CD14-positive monocyte (primary cell): ENCODE measurements at regions not wholly inside any gene's neighbourhood (a gene's known extent, or its start where the extent isn't known, plus 50 kb on each side); places are given as distances from the start of the nearest gene placed in this dataset.

Source experiments
- DNase-seq, 3 donors: peaks; one replicate each; pipeline ENCODE4 v3.0.0-alpha.2; 2011 to 2022
- H2AFZ ChIP-seq: 2 replicates; pipeline ENCODE4 v1.6.0; 2012; ENCODE audit warnings: mild to moderate bottlenecking, low read depth, low read length, inconsistent platforms; ENCODE audit not compliant: insufficient read depth, poor library complexity, severe bottlenecking
- H3K27ac ChIP-seq, 2 donors: 1 replicate in 1 of 2; 2 replicates in 1 of 2; pipeline ENCODE4 v1.5.1; 2012 to 2013; ENCODE audit warnings: low read length in 2 of 2, control low read depth in 1 of 2, inconsistent platforms in 1 of 2, low read depth in 1 of 2, mild to moderate bottlenecking in 1 of 2
- H3K27me3 ChIP-seq, 2 donors: one replicate each; pipeline versions ENCODE4 v1.6.0 to v1.6.1; 2011 to 2013; ENCODE audit warnings: low read length in 2 of 2; ENCODE audit not compliant: control insufficient read depth in 2 of 2, insufficient read depth in 2 of 2
- H3K36me3 ChIP-seq, 2 donors: replicated peaks in 1 of 2; 1 replicate in 1 of 2; 2 replicates in 1 of 2; pipeline versions ENCODE4 v1.5.1 to v1.6.1; 2012 to 2013; ENCODE audit warnings: low read length in 2 of 2, control low read depth in 1 of 2, inconsistent platforms in 1 of 2, mild to moderate bottlenecking in 1 of 2; ENCODE audit not compliant: insufficient read depth in 2 of 2, control insufficient read depth in 1 of 2
- H3K4me1 ChIP-seq, 2 donors: 1 replicate in 1 of 2; 2 replicates in 1 of 2; pipeline versions ENCODE4 v1.5.1 to v1.6.1; 2012 to 2013; ENCODE audit warnings: low read length in 2 of 2, control low read depth in 1 of 2, inconsistent platforms in 1 of 2, mild to moderate bottlenecking in 1 of 2, moderate library complexity in 1 of 2; ENCODE audit not compliant: insufficient read depth in 2 of 2, control insufficient read depth in 1 of 2
- H3K4me2 ChIP-seq: replicated peaks from 2 replicates; pipeline ENCODE3; 2012; ENCODE audit warnings: low read length, moderate library complexity, mild to moderate bottlenecking; ENCODE audit not compliant: poor library complexity, severe bottlenecking; ENCODE audit errors: extremely low read depth
- H3K4me3 ChIP-seq, 3 experiments: fragments of 200-600 bp in 1 of 3; sonication (generic) in 1 of 3; replicated peaks in 1 of 3; 1 replicate in 2 of 3; 2 replicates in 1 of 3; pipeline ENCODE4 v1.5.1; 2011 to 2013; ENCODE audit warnings: low read length in 3 of 3, mild to moderate bottlenecking in 3 of 3, control low read depth in 2 of 3, low read depth in 2 of 3, inconsistent platforms in 1 of 3, moderate library complexity in 1 of 3
- H3K79me2 ChIP-seq: 2 replicates; pipeline ENCODE4 v1.6.0; 2012; ENCODE audit warnings: mild to moderate bottlenecking, control low read depth, inconsistent platforms, low read length, moderate library complexity; ENCODE audit not compliant: insufficient read depth
- H3K9ac ChIP-seq: 2 replicates; pipeline ENCODE4 v1.6.0; 2017; ENCODE audit warnings: low read length, mild to moderate bottlenecking; ENCODE audit not compliant: insufficient read depth, poor library complexity, severe bottlenecking
- H3K9me3 ChIP-seq, 2 donors: replicated peaks in 1 of 2; 1 replicate in 1 of 2; 2 replicates in 1 of 2; pipeline versions ENCODE4 v1.5.1 to v1.6.1; 2012 to 2013; ENCODE audit warnings: low read length in 2 of 2, control low read depth in 1 of 2; ENCODE audit not compliant: control insufficient read depth in 1 of 2, insufficient read depth in 1 of 2
- H4K20me1 ChIP-seq: 2 replicates; pipeline ENCODE4 v1.6.0; 2012; ENCODE audit warnings: mild to moderate bottlenecking, low read length, control low read depth, moderate library complexity; ENCODE audit not compliant: insufficient read depth
- H3K27ac Mint-ChIP-seq, 7 donors: one replicate each; pipeline ENCODE4 v1.8.0; 2020; ENCODE audit warnings: mild to moderate bottlenecking in 7 of 7, mixed read lengths in 7 of 7, moderate library complexity in 6 of 7, inconsistent platforms in 2 of 7
- H3K27me3 Mint-ChIP-seq, 3 donors: one replicate each; pipeline ENCODE4 v1.8.0; 2021 to 2022; ENCODE audit warnings: low read depth in 3 of 3, mild to moderate bottlenecking in 3 of 3, mixed read lengths in 3 of 3, moderate library complexity in 3 of 3, inconsistent platforms in 1 of 3
- H3K36me3 Mint-ChIP-seq, 2 donors: one replicate each; pipeline ENCODE4 v1.8.0; 2020; ENCODE audit warnings: mixed read lengths in 2 of 2, inconsistent platforms in 1 of 2, mild to moderate bottlenecking in 1 of 2
- H3K4me1 Mint-ChIP-seq: one replicate; pipeline ENCODE4 v1.8.0; 2020; ENCODE audit warnings: mild to moderate bottlenecking, mixed read lengths
- H3K4me3 Mint-ChIP-seq, 2 donors: one replicate each; pipeline ENCODE4 v1.8.0; 2020; ENCODE audit warnings: mild to moderate bottlenecking in 2 of 2, mixed read lengths in 2 of 2, moderate library complexity in 1 of 2
- H3K9me3 Mint-ChIP-seq, 7 donors: one replicate each; pipeline ENCODE4 v1.8.0; 2020 to 2022; ENCODE audit warnings: mixed read lengths in 7 of 7, mild to moderate bottlenecking in 6 of 7, moderate library complexity in 6 of 7, inconsistent platforms in 2 of 7
- CTCF ChIP-seq: fragments of 200-600 bp; IDR thresholded peaks from one replicate; pipeline ENCODE4 v1.8.0; 2022; ENCODE audit warnings: antibody characterized with exemption, mild to moderate bottlenecking
- WGBS: methylation state at CpG from one replicate; pipeline ENCODE4 v1.1.5; 2013; ENCODE audit warnings: missing lambda C conversion rate; ENCODE audit not compliant: insufficient coverage; 5-methylcytosine and 5-hydroxymethylcytosine counted together
- intact Hi-C, 2 donors: fragments of 100-400 bp; cut with micrococcal nuclease; formaldehyde crosslinking; loops; one replicate each; pipeline versions ENCODE4 v1.15.0 to v1.15.1; 2023

GRCh38 chr10:54904833-54905232 is 103.8 kb upstream of the PCDH15 start:
- H3K9me3 ChIP-seq = peaks cover 0 to 11% of the 10 kb centered on the region in 2 donors
- H3K4me3 ChIP-seq = no peak overlapping the region
- intact Hi-C loops = no loop called here
- H4K20me1 ChIP-seq = no peaks in the 10 kb centered on the region
- H3K36me3 ChIP-seq = no peaks in the 10 kb centered on the region
- no peak overlapping the region for H3K4me2 ChIP-seq
- TF ChIP-seq CTCF = no peak
- Mint-ChIP-seq H3K27me3 (no peaks in the 10 kb centered on the region), H3K9me3 (peaks cover 0 to 3% (median 0%) of the 10 kb centered on the region in 7 donors), H3K4me1 (no peaks in the 10 kb centered on the region), H3K4me3 (no peak overlapping the region), H3K27ac (no peak overlapping the region), H3K36me3 (no peaks in the 10 kb centered on the region)
- no CpG with 5 or more reads among the region's 1 CpG for WGBS
- no peaks in the 10 kb centered on the region for H3K27me3 ChIP-seq
- DNase-seq = no peak
- no peak overlapping the region for H3K9ac ChIP-seq
- H3K27ac ChIP-seq = no peak overlapping the region
- H3K79me2 ChIP-seq = no peaks in the 10 kb centered on the region
- no peak overlapping the region for H2AFZ ChIP-seq
- no peaks in the 10 kb centered on the region for H3K4me1 ChIP-seq

GRCh38 chr10:54903745-54904144 is 102.7 kb upstream of the PCDH15 start:
- no peak overlapping the region for H3K4me2 ChIP-seq
- intact Hi-C loops = no loop called here
- H3K9ac ChIP-seq = no peak overlapping the region
- Mint-ChIP-seq H3K27me3 (no peaks in the 10 kb centered on the region), H3K4me3 (no peak overlapping the region), H3K4me1 (no peaks in the 10 kb centered on the region), H3K27ac (no peak overlapping the region), H3K36me3 (no peaks in the 10 kb centered on the region), H3K9me3 (no peaks in the 10 kb centered on the region)
- H4K20me1 ChIP-seq = no peaks in the 10 kb centered on the region
- H3K9me3 ChIP-seq = peaks cover 0 to 1% of the 10 kb centered on the region in 2 donors
- TF ChIP-seq CTCF = no peak
- no CpG with 5 or more reads among the region's 1 CpG for WGBS
- no peak for DNase-seq
- no peak overlapping the region for H2AFZ ChIP-seq
- H3K27ac ChIP-seq = no peak overlapping the region
- no peaks in the 10 kb centered on the region for H3K79me2 ChIP-seq
- H3K27me3 ChIP-seq = no peaks in the 10 kb centered on the region
- no peaks in the 10 kb centered on the region for H3K4me1 ChIP-seq
- no peak overlapping the region for H3K4me3 ChIP-seq
- no peaks in the 10 kb centered on the region for H3K36me3 ChIP-seq
